IMR-90 (cell line): ENCODE measurements at regions not wholly inside any gene's neighbourhood (a gene's known extent, or its start where the extent isn't known, plus 50 kb on each side); places are given as distances from the start of the nearest gene placed in this dataset.

Experiments
- ATAC-seq: fragments of 200-7000 bp; cut with Tn5 transposase; 2 replicates; pipeline ENCODE4 v1.9.1; 2020; ENCODE audit warnings: low read depth, mild to moderate bottlenecking, moderate library complexity
- BruUV-seq: library from RNA; stranded (reverse); fragments of 400-500 nt; replicated peaks from 2 replicates; lab custom pipeline; 2021; lab: Mats Ljungman, UMichigan
- CTCF ChIA-PET: fragments of 300-600 bp; formaldehyde crosslinking; extraction: SDS; loops from one replicate; lab custom pipeline; 2021; ENCODE audit warnings: antibody characterized with exemption; lab: Yijun Ruan, JAX
- POLR2A ChIA-PET: fragments of 300-600 bp; sonication (Branson Sonifier 250); formaldehyde crosslinking; loops from one replicate; lab custom pipeline; 2022; ENCODE audit warnings: antibody characterized with exemption; ENCODE audit not compliant: unreplicated experiment; lab: Charles Lee
- DNase-seq: peaks from one replicate; pipeline ENCODE4 v3.0.0; 2013
- H2AFZ ChIP-seq: replicated peaks from 2 replicates; pipeline ENCODE3; 2013; ENCODE audit warnings: low read length, mild to moderate bottlenecking; ENCODE audit not compliant: poor library complexity
- H2AK5ac ChIP-seq: 2 replicates; pipeline ENCODE4 v1.6.1; 2013; ENCODE audit warnings: low read depth, low read length, inconsistent platforms
- H2AK9ac ChIP-seq: replicated peaks from 2 replicates; pipeline ENCODE3; 2013; ENCODE audit warnings: mild to moderate bottlenecking, low read depth, low read length, moderate library complexity; ENCODE audit not compliant: poor library complexity
- H2BK120ac ChIP-seq: 2 replicates; pipeline ENCODE4 v1.6.1; 2013; ENCODE audit warnings: low read depth, low read length, inconsistent platforms
- H2BK15ac ChIP-seq: 3 replicates; pipeline ENCODE4 v1.6.1; 2013; ENCODE audit warnings: low read depth, low read length, inconsistent platforms
- H2BK20ac ChIP-seq: 2 replicates; pipeline ENCODE4 v1.6.1; 2013; ENCODE audit warnings: low read depth, mild to moderate bottlenecking, inconsistent platforms, low read length, moderate library complexity
- H2BK5ac ChIP-seq: 2 replicates; pipeline ENCODE4 v1.6.1; 2013; ENCODE audit warnings: mild to moderate bottlenecking, low read depth, low read length, inconsistent platforms; ENCODE audit not compliant: poor library complexity, severe bottlenecking
- H3K14ac ChIP-seq: replicated peaks from 2 replicates; pipeline ENCODE4 v1.6.1; 2013; ENCODE audit warnings: low read depth, low read length, inconsistent platforms
- H3K18ac ChIP-seq: 2 replicates; pipeline ENCODE4 v1.6.1; 2013; ENCODE audit warnings: low read depth, low read length, control low read depth
- H3K23ac ChIP-seq: 2 replicates; pipeline ENCODE4 v1.6.1; 2013; ENCODE audit warnings: low read depth, low read length, inconsistent platforms
- H3K27ac ChIP-seq: 2 replicates; pipeline ENCODE4 v1.5.1; 2013; ENCODE audit warnings: mild to moderate bottlenecking, control low read depth, low read length; ENCODE audit not compliant: insufficient read depth
- H3K27me3 ChIP-seq: 2 replicates; pipeline ENCODE4 v1.6.1; 2013; ENCODE audit warnings: low read length; ENCODE audit not compliant: control insufficient read depth, insufficient read depth
- H3K36me3 ChIP-seq: 2 replicates; pipeline ENCODE4 v1.6.1; 2013; ENCODE audit warnings: low read length, mixed read lengths; ENCODE audit not compliant: control insufficient read depth, insufficient read depth
- H3K4ac ChIP-seq: 2 replicates; pipeline ENCODE4 v1.6.1; 2013; ENCODE audit warnings: low read depth, low read length, inconsistent platforms
- H3K4me1 ChIP-seq: 2 replicates; pipeline ENCODE4 v1.6.1; 2013; ENCODE audit warnings: low read length, mixed read lengths; ENCODE audit not compliant: control insufficient read depth, insufficient read depth
- H3K4me2 ChIP-seq: 2 replicates; pipeline ENCODE4 v1.6.1; 2013; ENCODE audit warnings: low read depth, mild to moderate bottlenecking, control low read depth, low read length, moderate library complexity
- H3K4me3 ChIP-seq: 2 replicates; pipeline ENCODE4 v1.5.1; 2013; ENCODE audit warnings: low read depth, mild to moderate bottlenecking, control low read depth, low read length, moderate library complexity; ENCODE audit not compliant: insufficient read depth
- H3K56ac ChIP-seq: 2 replicates; pipeline ENCODE4 v1.6.1; 2013; ENCODE audit warnings: low read length, inconsistent platforms; ENCODE audit not compliant: insufficient read depth; ENCODE audit errors: extremely low read depth
- H3K79me1 ChIP-seq, 2 experiments: 2 replicates each; pipeline ENCODE4 v1.6.1; 2013; ENCODE audit warnings: low read length in 2 of 2, inconsistent platforms in 1 of 2, low read depth in 1 of 2
- H3K9ac ChIP-seq: 2 replicates; pipeline ENCODE4 v1.6.1; 2013; ENCODE audit warnings: low read depth, low read length, control low read depth
- H3K9me1 ChIP-seq: 2 replicates; pipeline ENCODE4 v1.6.1; 2013; ENCODE audit warnings: low read length, inconsistent platforms; ENCODE audit not compliant: insufficient read depth
- H3K9me3 ChIP-seq: 2 replicates; pipeline ENCODE4 v1.6.1; 2013; ENCODE audit warnings: low read length; ENCODE audit not compliant: control insufficient read depth, insufficient read depth
- H4K20me1 ChIP-seq: 2 replicates; pipeline ENCODE4 v1.6.1; 2013; ENCODE audit warnings: low read length, inconsistent platforms; ENCODE audit not compliant: insufficient read depth
- H4K5ac ChIP-seq: 2 replicates; pipeline ENCODE4 v1.6.1; 2013; ENCODE audit warnings: mild to moderate bottlenecking, low read depth, low read length, control low read depth
- H4K8ac ChIP-seq, 2 experiments: 2 replicates each; pipeline ENCODE4 v1.6.1; 2013; ENCODE audit warnings: low read depth in 2 of 2, low read length in 2 of 2, control low read depth in 1 of 2, inconsistent platforms in 1 of 2
- H4K91ac ChIP-seq: 2 replicates; pipeline ENCODE4 v1.6.1; 2013; ENCODE audit warnings: low read depth, low read length, inconsistent platforms; ENCODE audit not compliant: insufficient read depth
- BHLHE40 ChIP-seq: fragments of 150-350 bp; IDR thresholded peaks from 2 replicates; pipeline ENCODE4 v1.6.1; 2016; ENCODE audit warnings: mild to moderate bottlenecking, low read depth, low read length
- CEBPB ChIP-seq: IDR thresholded peaks from 2 replicates; pipeline ENCODE4 v1.6.1; 2012; ENCODE audit warnings: low read depth, low read length, improper control_type of control experiment
- CHD1 ChIP-seq: IDR thresholded peaks from 2 replicates; pipeline ENCODE4 v1.6.1; 2012; ENCODE audit warnings: low read depth, low read length, improper control_type of control experiment
- CTCF ChIP-seq: conservative IDR thresholded peaks from 2 replicates; pipeline ENCODE4 v1.5.1; 2012; ENCODE audit warnings: mild to moderate bottlenecking, low read depth, low read length, improper control_type of control experiment
- ELK1 ChIP-seq: fragments of 150-350 bp; IDR thresholded peaks from 2 replicates; pipeline ENCODE4 v1.6.1; 2016; ENCODE audit warnings: low read depth, mild to moderate bottlenecking, low read length, moderate library complexity, borderline replicate concordance
- FOS ChIP-seq: fragments of 150-350 bp; IDR thresholded peaks from 2 replicates; pipeline ENCODE4 v1.6.1; 2016; ENCODE audit warnings: low read depth, low read length
- MAFK ChIP-seq: IDR thresholded peaks from 2 replicates; pipeline ENCODE4 v1.6.1; 2012; ENCODE audit warnings: low read depth, low read length, improper control_type of control experiment
- MAZ ChIP-seq: IDR thresholded peaks from 2 replicates; pipeline ENCODE4 v1.6.1; 2012; ENCODE audit warnings: low read depth, mild to moderate bottlenecking, low read length, improper control_type of control experiment, moderate library complexity, borderline replicate concordance
- MXI1 ChIP-seq: IDR thresholded peaks from 2 replicates; pipeline ENCODE4 v1.6.1; 2012; ENCODE audit warnings: low read depth, mild to moderate bottlenecking, low read length, moderate library complexity, borderline replicate concordance
- NFE2L2 ChIP-seq: fragments of 150-350 bp; IDR thresholded peaks from 2 replicates; pipeline ENCODE4 v1.6.1; 2016; ENCODE audit warnings: low read depth, mild to moderate bottlenecking, low read length
- POLR2A ChIP-seq: IDR thresholded peaks from 2 replicates; pipeline ENCODE4 v1.6.1; 2012; ENCODE audit warnings: mild to moderate bottlenecking, low read depth, low read length
- RAD21 ChIP-seq: IDR thresholded peaks from 2 replicates; pipeline ENCODE4 v1.6.1; 2012; ENCODE audit warnings: low read length, improper control_type of control experiment
- RCOR1 ChIP-seq: IDR thresholded peaks from 2 replicates; pipeline ENCODE4 v1.6.1; 2012; ENCODE audit warnings: mild to moderate bottlenecking, low read length, improper control_type of control experiment; ENCODE audit not compliant: insufficient replicate concordance
- RFX5 ChIP-seq: IDR thresholded peaks from 2 replicates; pipeline ENCODE4 v1.8.0; 2012; ENCODE audit warnings: low read depth, mild to moderate bottlenecking, low read length, moderate library complexity
- SMC3 ChIP-seq: fragments of 150-350 bp; IDR thresholded peaks from 2 replicates; pipeline ENCODE4 v1.6.1; 2016; ENCODE audit warnings: low read depth, mild to moderate bottlenecking, antibody characterized with exemption, low read length, moderate library complexity
- USF2 ChIP-seq: fragments of 150-350 bp; IDR thresholded peaks from 2 replicates; pipeline ENCODE4 v1.6.1; 2017; ENCODE audit warnings: mild to moderate bottlenecking, antibody characterized with exemption, low read length, low read depth
- WGBS, 2 experiments: methylation state at CpG; one replicate each; pipeline versions ENCODE4 v1.1.5 to v1.1.7; 2013; ENCODE audit warnings: missing lambda C conversion rate in 2 of 2; ENCODE audit not compliant: insufficient read length in 1 of 2; ENCODE audit errors: extremely low coverage in 2 of 2; 5-methylcytosine and 5-hydroxymethylcytosine counted together
- dilution Hi-C: fragments of 300-500 bp; cut with HindIII; formaldehyde crosslinking; loops from one replicate; pipeline ENCODE4 v1.14.3; 2018; ENCODE audit warnings: low sequenced_read_pairs; ENCODE audit not compliant: unreplicated experiment
- in situ Hi-C: fragments of 300-500 bp; cut with MboI; formaldehyde crosslinking; loops from 3 replicates; pipeline ENCODE4 v1.14.3; 2019; ENCODE audit warnings: low sequenced_read_pairs, inconsistent platforms, mixed read lengths
- intact Hi-C: fragments of 100-400 bp; cut with micrococcal nuclease; formaldehyde crosslinking; loops from 2 replicates; pipeline ENCODE4 v1.10.0; 2022

- no peak overlapping the region for H4K5ac ChIP-seq
- H3K14ac ChIP-seq = no peak overlapping the region
- no peaks in the 10 kb centered on the region for H3K36me3 ChIP-seq
- intact Hi-C loops (no loop called here), in situ Hi-C loops (no loop called here), dilution Hi-C loops (no loop called here)
- no peaks in the 10 kb centered on the region for H3K9me3 ChIP-seq
- no peaks in the 10 kb centered on the region for H3K79me1 ChIP-seq
- TF ChIP-seq USF2 (no peak), CTCF (no peak), RFX5 (no peak), NFE2L2 (no peak), ELK1 (no peak), RAD21 (no peak), RCOR1 (no peak), POLR2A (no peak), MAFK (no peak), MAZ (no peak), MXI1 (no peak), BHLHE40 (no peak), CEBPB (no peak), CHD1 (no peak), SMC3 (no peak), FOS (no peak)
- H3K4me1 ChIP-seq = no peaks in the 10 kb centered on the region
- H3K56ac ChIP-seq = no peak overlapping the region
- ChIA-PET POLR2A (no interaction called here), CTCF (interaction anchor here (2.0 kb wide), 1 partner anchor 9 kb away, joined by 5 read pairs; no protein-coding TSS in a partner anchor)
- no peak overlapping the region for H3K4me3 ChIP-seq
- no peak overlapping the region for H3K27ac ChIP-seq
- no peak overlapping the region for H3K9ac ChIP-seq
- H3K4ac ChIP-seq = no peak overlapping the region
- H3K23ac ChIP-seq = no peak overlapping the region
- H2AK5ac ChIP-seq = no peak overlapping the region
- no TSS peak for BruUV-seq
- no CpG with 5 or more reads among the region's 3 CpGs for WGBS, 2 experiments
- H4K8ac ChIP-seq = no peak overlapping the region
- ATAC-seq (no peak), DNase-seq (no peak)
- H2BK20ac ChIP-seq = no peak overlapping the region
- H2AK9ac ChIP-seq = no peak overlapping the region
- no peaks in the 10 kb centered on the region for H4K20me1 ChIP-seq
- H2AFZ ChIP-seq = no peak overlapping the region
- H4K91ac ChIP-seq = no peak overlapping the region
- no peak overlapping the region for H2BK15ac ChIP-seq
- no peak overlapping the region for H3K18ac ChIP-seq
- peaks cover 44% of the 10 kb centered on the region for H3K27me3 ChIP-seq
- H3K4me2 ChIP-seq = no peak overlapping the region
- no peak overlapping the region for H2BK120ac ChIP-seq
- no peaks in the 10 kb centered on the region for H3K9me1 ChIP-seq
- no peak overlapping the region for H2BK5ac ChIP-seq
These were observed 64.7 kb upstream of the VPREB1 start for GRCh38 chr22:22179858-22180257.
